ENCODE measurements at regions not wholly inside any gene's neighbourhood (a gene's known extent, or its start where the extent isn't known, plus 50 kb on each side); places are given as distances from the start of the nearest gene placed in this dataset.

GRCh38 chr12:69097619-69098368 lies 141.6 kb upstream of the CPSF6 start:
- intact Hi-C loops (cut with micrococcal nuclease) = no loop called here
- POLR2A ChIA-PET = no interaction called here
- Mint-ChIP-seq H3K27me3 (peaks cover 11% of the 10 kb centered on the region), H3K4me3 (no peak overlapping the region), H3K4me1 (ENCODE audit: low read depth) (peaks cover 6% of the 10 kb centered on the region), H3K9me3 (no peaks in the 10 kb centered on the region), H3K36me3 (ENCODE audit: low read depth) (no peaks in the 10 kb centered on the region), H3K27ac (no peak overlapping the region)
- DNase-seq (no peak), ATAC-seq (no peak)
- TF ChIP-seq, protein P1, sequence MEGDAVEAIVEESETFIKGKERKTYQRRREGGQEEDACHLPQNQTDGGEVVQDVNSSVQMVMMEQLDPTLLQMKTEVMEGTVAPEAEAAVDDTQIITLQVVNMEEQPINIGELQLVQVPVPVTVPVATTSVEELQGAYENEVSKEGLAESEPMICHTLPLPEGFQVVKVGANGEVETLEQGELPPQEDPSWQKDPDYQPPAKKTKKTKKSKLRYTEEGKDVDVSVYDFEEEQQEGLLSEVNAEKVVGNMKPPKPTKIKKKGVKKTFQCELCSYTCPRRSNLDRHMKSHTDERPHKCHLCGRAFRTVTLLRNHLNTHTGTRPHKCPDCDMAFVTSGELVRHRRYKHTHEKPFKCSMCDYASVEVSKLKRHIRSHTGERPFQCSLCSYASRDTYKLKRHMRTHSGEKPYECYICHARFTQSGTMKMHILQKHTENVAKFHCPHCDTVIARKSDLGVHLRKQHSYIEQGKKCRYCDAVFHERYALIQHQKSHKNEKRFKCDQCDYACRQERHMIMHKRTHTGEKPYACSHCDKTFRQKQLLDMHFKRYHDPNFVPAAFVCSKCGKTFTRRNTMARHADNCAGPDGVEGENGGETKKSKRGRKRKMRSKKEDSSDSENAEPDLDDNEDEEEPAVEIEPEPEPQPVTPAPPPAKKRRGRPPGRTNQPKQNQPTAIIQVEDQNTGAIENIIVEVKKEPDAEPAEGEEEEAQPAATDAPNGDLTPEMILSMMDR (IDR thresholded peaks at IDR 0.05) = no peak
- CTCF ChIA-PET = interaction anchor here (1.0 kb wide), 1 partner anchor 28 kb away, joined by 3 read pairs; no protein-coding TSS in a partner anchor

- Mint-ChIP-seq H3K4me1 (ENCODE audit: low read depth) (peaks cover 8% of the 10 kb centered on the region), H3K9me3 (no peaks in the 10 kb centered on the region), H3K27me3 (peaks cover 3% of the 10 kb centered on the region), H3K4me3 (no peak overlapping the region), H3K36me3 (ENCODE audit: low read depth) (no peaks in the 10 kb centered on the region), H3K27ac (no peak overlapping the region)
- peak; percentile 7 for DNase-seq
- CTCF ChIA-PET = no interaction called here
- POLR2A ChIA-PET = no interaction called here
- intact Hi-C loops (cut with micrococcal nuclease) = no loop called here
- ATAC-seq = no peak
- TF ChIP-seq, protein P1 (IDR thresholded peaks at IDR 0.05) = no peak
Measured at GRCh38 chr12:69099201-69099837, 140.1 kb upstream of the CPSF6 start.

- H3K27me3 Mint-ChIP-seq = peaks cover 3% of the 10 kb centered on the region
- ChIA-PET POLR2A (interaction anchor here (1.1 to 1.3 kb wide), 2 partner anchors 10 to 27 kb away, joined by 3 read pairs; no protein-coding TSS in a partner anchor), CTCF (interaction anchor here (1.2 to 2.3 kb wide), 2 partner anchors 9 to 22 kb away, joined by 3 to 6 read pairs; no protein-coding TSS in a partner anchor)
- H3K9me3 Mint-ChIP-seq = no peaks in the 10 kb centered on the region
- no peak for DNase-seq
- no peak overlapping the region for H3K27ac Mint-ChIP-seq
- no peak overlapping the region for H3K4me3 Mint-ChIP-seq
- TF ChIP-seq, protein P1 (IDR thresholded peaks at IDR 0.05) = no peak
- intact Hi-C loops (cut with micrococcal nuclease) = no loop called here
- H3K4me1 Mint-ChIP-seq (ENCODE audit: low read depth) = peaks cover 8% of the 10 kb centered on the region
- no peak for ATAC-seq
- no peaks in the 10 kb centered on the region for H3K36me3 Mint-ChIP-seq (ENCODE audit: low read depth)
Measured at GRCh38 chr12:69101505-69101904, 137.9 kb upstream of the CPSF6 start.

GRCh38 chr12:69102856-69103255 lies 136.5 kb upstream of the CPSF6 start:
- DNase-seq (no peak), ATAC-seq (no peak)
- CTCF ChIA-PET = interaction anchor here (1.6 kb wide), 1 partner anchor 33 kb away, joined by 5 read pairs; no protein-coding TSS in a partner anchor
- Mint-ChIP-seq H3K27ac (no peak overlapping the region), H3K27me3 (peaks cover 3% of the 10 kb centered on the region), H3K36me3 (ENCODE audit: low read depth) (no peaks in the 10 kb centered on the region), H3K4me1 (ENCODE audit: low read depth) (peaks cover 8% of the 10 kb centered on the region), H3K9me3 (no peaks in the 10 kb centered on the region), H3K4me3 (no peak overlapping the region)
- intact Hi-C loops (cut with micrococcal nuclease) = no loop called here
- POLR2A ChIA-PET = no interaction called here
- TF ChIP-seq, protein P1 (IDR thresholded peaks at IDR 0.05) = no peak
